A673 (cell line): ENCODE measurements at regions not wholly inside any gene's neighbourhood (a gene's known extent, or its start where the extent isn't known, plus 50 kb on each side); places are given as distances from the start of the nearest gene placed in this dataset.

ENCODE experiments used
- BruUV-seq: library from RNA; stranded (reverse); fragments of 400-500 nt; replicated peaks from 2 replicates; lab custom pipeline; 2021; lab: Mats Ljungman, UMichigan
- CTCF ChIA-PET: fragments of 300-600 bp; sonication (Branson Sonifier 250); formaldehyde crosslinking; loops from one replicate; lab custom pipeline; 2022; ENCODE audit warnings: antibody characterized with exemption; lab: Charles Lee
- POLR2A ChIA-PET: fragments of 300-600 bp; sonication (Branson Sonifier 250); formaldehyde crosslinking; loops from one replicate; lab custom pipeline; 2022; ENCODE audit warnings: antibody characterized with exemption; ENCODE audit not compliant: low non-redundant PET; lab: Charles Lee
- DNase-seq: peaks from one replicate; pipeline ENCODE4 v3.0.0-alpha.2; 2015; ENCODE audit warnings: low spot score
- H3K27ac ChIP-seq: fragments of 200-600 bp; sonication (generic); 2 replicates; pipeline ENCODE4 v1.5.1; 2016; ENCODE audit warnings: mixed run types, low read depth, mild to moderate bottlenecking, mixed read lengths, antibody characterized with exemption, low read length; ENCODE audit not compliant: poor library complexity, severe bottlenecking
- H3K27me3 ChIP-seq: fragments of 200-600 bp; sonication (generic); replicated peaks from 2 replicates; pipeline ENCODE4 v1.6.1; 2017; ENCODE audit warnings: mixed run types, low read depth, mild to moderate bottlenecking, mixed read lengths, antibody characterized with exemption, low read length; ENCODE audit not compliant: insufficient read depth, poor library complexity
- H3K36me3 ChIP-seq: fragments of 200-600 bp; sonication (generic); 2 replicates; pipeline ENCODE4 v1.6.1; 2016; ENCODE audit warnings: mixed run types, mild to moderate bottlenecking, mixed read lengths, antibody characterized with exemption, low read length; ENCODE audit not compliant: insufficient read depth, poor library complexity, severe bottlenecking
- H3K4me1 ChIP-seq: fragments of 200-600 bp; sonication (generic); 2 replicates; pipeline ENCODE4 v1.6.1; 2017; ENCODE audit warnings: mixed run types, mild to moderate bottlenecking, mixed read lengths, antibody characterized with exemption, low read length; ENCODE audit not compliant: insufficient read depth, poor library complexity, severe bottlenecking
- H3K4me3 ChIP-seq: fragments of 200-600 bp; sonication (generic); 2 replicates; pipeline ENCODE4 v1.5.1; 2016; ENCODE audit warnings: low read depth, mixed run types, mild to moderate bottlenecking, mixed read lengths, low read length; ENCODE audit not compliant: poor library complexity, severe bottlenecking
- H3K9me3 ChIP-seq: fragments of 200-600 bp; sonication (generic); 2 replicates; pipeline ENCODE4 v1.6.1; 2016; ENCODE audit warnings: mixed run types, low read depth, mild to moderate bottlenecking, mixed read lengths, antibody characterized with exemption, low read length; ENCODE audit not compliant: poor library complexity, severe bottlenecking
- CTCF ChIP-seq: fragments of 300-800, 200-600 bp; sonication (generic); conservative IDR thresholded peaks from 2 replicates; pipeline ENCODE4 v1.5.1; 2017; ENCODE audit warnings: low read depth, mild to moderate bottlenecking, antibody characterized with exemption, low read length, moderate library complexity, mixed read lengths
- EZH2 ChIP-seq: fragments of 200-600 bp; sonication (generic); IDR thresholded peaks from 2 replicates; pipeline ENCODE4 v1.6.1; 2017; ENCODE audit warnings: borderline replicate concordance, low read depth, mild to moderate bottlenecking, mixed read lengths, antibody characterized with exemption, low read length; ENCODE audit not compliant: poor library complexity, severe bottlenecking
- intact Hi-C: fragments of 100-400 bp; cut with micrococcal nuclease; formaldehyde crosslinking; loops from one replicate; pipeline ENCODE4 v1.10.0; 2022; ENCODE audit not compliant: unreplicated experiment

- no peak for TF ChIP-seq CTCF
- TF ChIP-seq EZH2, result no peak
- Histone ChIP-seq H3K27ac (no peak overlapping the region), H3K36me3 (peaks cover 7% of the 10 kb centered on the region), H3K4me3 (no peak overlapping the region), H3K9me3 (peaks cover 4% of the 10 kb centered on the region), H3K4me1 (peaks cover 17% of the 10 kb centered on the region), H3K27me3 (no peaks in the 10 kb centered on the region)
- CTCF ChIA-PET, result no interaction called here
- intact Hi-C loops, result no loop called here
- no TSS peak for BruUV-seq
- no peak for DNase-seq
- POLR2A ChIA-PET, result no interaction called here
These were observed 195.3 kb upstream of the ADRA1D start for GRCh38 chr20:4444404-4444803.

GRCh38 chr20:4443016-4443415 lies 193.9 kb upstream of the ADRA1D start:
- H3K4me1 ChIP-seq, result peaks cover 22% of the 10 kb centered on the region
- no peak for DNase-seq
- peaks cover 7% of the 10 kb centered on the region for H3K36me3 ChIP-seq
- H3K9me3 ChIP-seq, result peaks cover 4% of the 10 kb centered on the region
- no peaks in the 10 kb centered on the region for H3K27me3 ChIP-seq
- H3K27ac ChIP-seq, result no peak overlapping the region
- ChIA-PET CTCF (no interaction called here), POLR2A (no interaction called here)
- intact Hi-C loops, result no loop called here
- TF ChIP-seq CTCF (no peak), EZH2 (no peak)
- no TSS peak for BruUV-seq
- H3K4me3 ChIP-seq, result no peak overlapping the region

GRCh38 chr20:4441871-4442270 lies 192.8 kb upstream of the ADRA1D start:
- H3K4me1 ChIP-seq, result peaks cover 22% of the 10 kb centered on the region
- no peaks in the 10 kb centered on the region for H3K27me3 ChIP-seq
- ChIA-PET POLR2A (no interaction called here), CTCF (no interaction called here)
- no peak for DNase-seq
- no peak overlapping the region for H3K4me3 ChIP-seq
- peaks cover 2% of the 10 kb centered on the region for H3K36me3 ChIP-seq
- H3K27ac ChIP-seq, result no peak overlapping the region
- intact Hi-C loops, result no loop called here
- H3K9me3 ChIP-seq, result peaks cover 3% of the 10 kb centered on the region
- TF ChIP-seq EZH2 (no peak), CTCF (no peak)
- no TSS peak for BruUV-seq
